ENCODE measurements at regions not wholly inside any gene's neighbourhood (a gene's known extent, or its start where the extent isn't known, plus 50 kb on each side); places are given as distances from the start of the nearest gene placed in this dataset.

DNA sequence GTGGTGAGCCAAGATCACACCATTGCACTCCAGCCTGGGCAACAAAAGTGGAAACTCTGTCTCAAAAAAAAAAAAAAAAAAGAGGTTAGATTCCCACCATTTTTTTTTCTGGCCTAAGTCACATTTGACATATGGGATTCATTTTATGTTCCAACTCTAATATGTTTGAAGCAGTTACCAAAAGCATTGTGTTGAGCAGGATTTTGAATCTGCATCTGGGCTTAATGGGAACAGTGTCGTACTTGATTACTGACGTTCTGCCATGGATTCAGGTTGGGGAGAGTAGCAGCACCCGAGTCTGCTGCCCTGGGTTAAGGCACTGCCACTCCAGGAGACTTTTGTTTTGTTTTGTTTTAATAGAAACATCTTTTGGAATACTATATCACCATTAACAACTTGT lies 348.7 kb upstream of the TBL1XR1 start:
- FAIRE-seq, result no peak

DNA sequence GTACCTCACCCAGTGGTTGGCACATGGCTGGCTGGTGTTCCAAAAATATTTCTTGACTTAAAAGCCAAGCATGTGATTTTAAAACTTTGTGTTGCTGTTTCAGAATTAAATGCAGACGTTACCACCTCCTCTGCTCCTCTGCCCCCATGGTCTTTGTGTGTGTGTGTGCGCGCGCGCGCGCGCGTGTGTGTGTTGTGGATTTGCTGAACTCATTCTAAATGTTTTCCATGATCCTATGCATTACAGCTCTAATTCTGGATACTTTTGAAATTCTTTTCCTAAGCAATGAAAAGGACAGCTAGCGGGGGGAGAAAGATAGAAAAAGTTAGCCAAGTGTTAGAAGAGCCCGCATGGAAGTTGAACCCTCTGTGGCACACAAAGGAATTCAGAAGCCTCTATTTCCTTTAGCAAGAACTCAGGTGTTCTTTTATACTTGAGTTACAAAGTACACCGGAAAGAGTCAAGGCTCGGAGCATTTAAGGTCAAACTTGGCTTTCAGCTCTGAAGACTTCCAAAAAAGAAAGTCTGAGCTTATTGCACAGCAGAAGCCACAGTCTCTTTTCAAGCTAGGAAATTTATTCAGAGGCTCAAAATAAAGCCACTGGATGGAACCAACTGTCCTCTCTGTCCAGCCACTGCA lies 350.5 kb upstream of the TBL1XR1 start:
- FAIRE-seq, result no peak

DNA sequence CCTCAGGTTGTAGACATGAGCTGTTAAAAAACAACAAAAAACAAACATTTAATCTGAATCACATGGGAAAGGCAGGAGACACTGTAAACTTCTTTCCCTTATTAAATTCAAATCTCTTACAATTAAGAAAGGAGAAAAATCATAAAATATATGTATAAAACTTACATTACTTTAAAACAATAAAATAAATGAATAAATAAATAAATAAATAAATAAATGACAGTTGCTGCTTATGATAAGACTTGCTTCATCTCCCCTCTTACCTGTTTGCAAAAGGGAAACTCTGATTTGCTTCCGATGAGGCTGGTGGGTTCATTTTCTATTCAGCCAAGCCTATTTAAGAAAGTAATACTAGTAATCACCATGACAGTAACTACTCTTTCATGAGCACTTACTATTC lies 353.4 kb upstream of the TBL1XR1 start:
- FAIRE-seq, result no peak

GRCh38 chr3:177551431-177551836 lies 354.2 kb upstream of the TBL1XR1 start:
- no peak for FAIRE-seq

DNA sequence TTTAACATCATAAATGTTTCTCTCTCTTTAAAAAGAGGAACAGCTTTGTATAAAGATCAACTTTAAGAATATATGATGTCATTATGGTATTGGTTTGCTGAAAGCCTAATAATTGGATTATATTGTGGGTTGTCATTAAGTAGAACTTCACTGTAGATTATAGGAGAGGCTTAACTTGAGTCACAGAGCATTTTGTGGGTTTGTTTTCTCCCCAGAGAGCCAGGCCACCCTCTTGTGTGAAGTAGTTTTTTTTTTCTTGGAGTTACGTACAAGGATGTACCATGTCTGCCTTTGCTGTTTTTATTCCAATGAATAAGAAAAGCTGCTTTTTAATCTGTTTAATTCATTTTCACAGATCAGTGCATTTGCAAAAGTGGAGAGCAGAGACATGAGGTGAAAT lies 354.8 kb upstream of the TBL1XR1 start:
- no peak for FAIRE-seq

- FAIRE-seq, result no peak
Measured at GRCh38 chr3:177553012-177553411, 355.7 kb upstream of the TBL1XR1 start.

- no peak for FAIRE-seq
Measured at GRCh38 chr3:177553579-177553978, 356.3 kb upstream of the TBL1XR1 start.

GRCh38 chr3:177554895-177555759 lies 357.8 kb upstream of the TBL1XR1 start:
- no peak for FAIRE-seq

DNA sequence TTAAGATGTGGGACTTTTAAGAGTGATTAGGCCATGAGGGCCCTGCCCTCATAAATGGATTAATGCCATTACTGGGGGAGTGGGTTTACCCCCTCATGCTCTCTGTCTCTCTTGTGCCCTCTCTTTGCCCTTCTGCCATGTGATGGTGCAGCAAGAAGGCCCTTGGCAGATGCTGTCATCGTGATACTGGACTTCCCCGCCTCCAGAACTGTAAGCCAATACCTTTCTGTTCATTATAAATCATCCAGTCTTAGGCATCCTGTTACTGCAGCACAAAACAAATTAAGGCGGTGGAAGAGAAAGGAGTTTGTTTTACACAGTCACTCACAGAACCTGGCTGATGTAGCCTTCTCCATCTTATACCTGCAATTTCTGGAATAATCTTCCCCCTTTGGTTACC lies 360.3 kb upstream of the TBL1XR1 start:
- FAIRE-seq, result no peak

GRCh38 chr3:177561365-177561764 lies 364.1 kb upstream of the TBL1XR1 start:
- FAIRE-seq, result no peak

DNA sequence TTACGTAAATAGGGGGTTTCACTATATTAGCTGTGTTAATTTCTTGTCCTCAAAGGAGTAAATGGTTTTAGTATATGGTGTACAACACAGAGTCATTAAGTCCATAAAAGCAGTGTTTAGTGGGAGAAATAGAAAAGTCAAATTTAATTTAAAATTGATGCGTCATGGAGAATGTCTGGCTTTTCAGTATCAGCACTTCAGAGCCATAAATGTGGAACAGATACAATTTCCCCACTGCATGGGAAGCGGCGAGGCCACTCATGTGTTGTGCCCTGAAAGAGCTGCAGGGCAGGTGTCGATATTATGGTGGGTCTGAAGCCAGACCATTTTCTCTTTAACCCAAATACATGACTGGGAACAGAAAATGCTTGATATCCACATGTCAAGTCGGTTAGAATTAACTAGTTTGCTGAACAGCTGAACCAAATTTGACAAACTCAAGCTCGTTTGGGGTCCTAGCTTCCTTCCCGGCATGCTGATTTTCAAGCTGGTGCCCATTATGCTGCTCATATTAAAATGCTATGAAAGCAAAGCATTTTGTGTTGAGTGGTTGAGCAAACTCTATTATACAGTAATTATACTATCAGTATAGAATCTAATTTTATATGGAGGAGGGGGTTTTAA lies 364.6 kb upstream of the TBL1XR1 start:
- no peak for FAIRE-seq

DNA sequence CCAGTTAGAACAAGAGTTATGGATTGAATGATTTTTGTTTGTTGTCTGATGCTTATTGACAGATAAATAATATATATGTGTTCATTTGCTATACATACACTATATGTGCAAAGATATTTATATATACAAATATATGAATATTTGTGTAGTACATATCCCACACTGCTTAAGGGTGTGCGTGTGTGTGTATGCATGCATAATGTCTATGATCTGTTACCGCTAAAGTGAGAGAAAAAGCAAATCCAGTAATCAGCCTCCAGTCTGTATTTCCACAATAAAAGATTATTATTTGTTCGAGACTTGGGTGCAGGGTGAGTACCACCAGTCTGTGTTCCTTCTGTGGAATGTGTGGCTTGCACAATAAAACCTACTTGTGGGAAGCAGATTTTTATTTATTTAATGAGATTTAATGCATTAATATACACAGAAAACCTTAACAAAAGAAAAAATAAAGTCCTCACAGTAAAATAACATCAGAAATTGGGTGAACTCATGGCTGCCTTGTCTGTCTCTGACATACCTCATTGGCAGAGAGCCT lies 366.0 kb upstream of the TBL1XR1 start:
- no peak for FAIRE-seq

DNA sequence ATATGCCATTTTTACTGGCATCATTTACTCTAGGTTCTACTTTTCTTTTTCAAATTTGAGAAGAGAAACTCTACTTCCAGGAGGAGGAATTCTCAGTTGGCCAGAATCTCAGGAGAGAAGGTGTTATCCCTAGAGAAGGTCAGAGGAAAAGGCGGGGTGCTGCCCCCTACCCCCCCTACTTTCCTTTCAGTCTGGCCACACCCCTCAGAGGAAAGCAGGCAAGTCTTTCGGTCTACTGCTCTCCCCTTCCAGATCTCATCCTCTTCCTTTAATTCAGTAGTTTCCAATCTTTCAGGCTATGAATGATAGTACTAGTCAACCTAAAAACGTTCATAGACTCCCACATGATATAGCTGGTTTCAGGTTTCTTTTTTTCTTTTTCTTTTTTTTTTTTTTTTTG lies 366.5 kb upstream of the TBL1XR1 start:
- no peak for FAIRE-seq

GRCh38 chr3:177565981-177566380 lies 368.7 kb upstream of the TBL1XR1 start:
- no peak for FAIRE-seq

- no peak for FAIRE-seq
Measured at GRCh38 chr3:177567833-177568232, 370.6 kb upstream of the TBL1XR1 start.

GRCh38 chr3:177569193-177569592 lies 371.9 kb upstream of the TBL1XR1 start:
- no peak for FAIRE-seq

- no peak for FAIRE-seq
Measured at GRCh38 chr3:177569875-177570657, 372.8 kb upstream of the TBL1XR1 start.

GRCh38 chr3:177571271-177571943 lies 374.1 kb upstream of the TBL1XR1 start:
- no peak for FAIRE-seq

- FAIRE-seq, result no peak
Measured at GRCh38 chr3:177571944-177572315, 374.6 kb upstream of the TBL1XR1 start.

- FAIRE-seq, result no peak
Measured at GRCh38 chr3:177574222-177574856, 377.1 kb upstream of the TBL1XR1 start.

GRCh38 chr3:177576746-177577145 lies 379.5 kb upstream of the TBL1XR1 start:
- no peak for FAIRE-seq

- FAIRE-seq, result no peak
Measured at GRCh38 chr3:177578488-177578887, 381.2 kb upstream of the TBL1XR1 start.

Measured in A204.1 (cell line).